Kidney glomerular epithelial cell (primary cell): ENCODE measurements at regions not wholly inside any gene's neighbourhood (a gene's known extent, or its start where the extent isn't known, plus 50 kb on each side); places are given as distances from the start of the nearest gene placed in this dataset.
"Not testable (repeated sequence)": the region's sequence is repeated elsewhere in the genome, so short reads cannot be mapped to it uniquely, and the experiment has no call there.

Source experiments
- DNase-seq: peaks from one replicate; lab custom pipeline; 2025; lab: John Stamatoyannopoulos, UW

DNA sequence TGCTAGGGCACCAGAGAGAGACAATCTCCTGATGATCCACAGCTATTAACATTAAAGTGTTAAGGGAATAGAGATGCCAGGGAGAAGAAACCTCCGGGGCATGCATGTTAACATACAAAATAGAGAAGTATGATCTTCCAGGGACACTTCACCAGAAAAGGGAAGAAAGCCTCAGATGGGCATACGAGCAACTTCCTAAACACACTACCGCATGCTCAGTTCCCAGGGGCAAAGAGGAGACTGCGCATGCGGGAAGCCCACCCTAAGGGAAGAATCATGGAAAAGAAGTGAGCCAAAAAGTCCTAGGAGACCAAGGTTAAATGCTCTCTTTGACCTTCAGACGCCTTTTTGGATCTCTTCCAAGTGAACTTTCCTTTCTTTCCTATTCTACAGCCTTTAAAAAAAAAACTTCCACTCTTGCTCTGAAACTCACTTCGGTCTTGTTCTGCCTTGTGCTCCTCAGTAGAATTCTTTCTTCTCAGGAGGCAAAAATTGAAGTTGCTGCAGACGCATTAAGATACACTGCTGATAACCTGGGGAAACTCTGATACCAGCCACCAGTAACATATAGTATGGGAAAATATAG, 1211.3 kb downstream of the REEP3 start:
- no peak for DNase-seq

DNA sequence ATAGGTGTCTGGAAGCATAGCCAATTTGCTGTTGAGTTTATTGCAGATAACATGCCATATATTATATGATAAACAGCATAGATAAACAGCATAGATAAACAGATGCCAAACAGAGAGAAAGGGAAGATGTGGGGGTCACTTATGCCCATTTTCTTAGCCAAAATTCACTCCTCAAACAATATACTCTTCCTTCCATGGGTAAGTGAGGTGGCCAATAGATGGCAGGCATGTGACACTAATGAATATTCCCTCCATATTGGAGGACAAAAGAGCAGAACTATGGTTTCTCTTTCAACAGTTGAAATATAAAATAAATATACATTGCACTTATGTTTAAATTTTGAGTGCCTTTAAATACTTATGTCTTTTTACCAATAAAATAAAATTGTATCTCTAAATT, 1212.8 kb downstream of the REEP3 start:
- DNase-seq, result peak; percentile 24

DNA sequence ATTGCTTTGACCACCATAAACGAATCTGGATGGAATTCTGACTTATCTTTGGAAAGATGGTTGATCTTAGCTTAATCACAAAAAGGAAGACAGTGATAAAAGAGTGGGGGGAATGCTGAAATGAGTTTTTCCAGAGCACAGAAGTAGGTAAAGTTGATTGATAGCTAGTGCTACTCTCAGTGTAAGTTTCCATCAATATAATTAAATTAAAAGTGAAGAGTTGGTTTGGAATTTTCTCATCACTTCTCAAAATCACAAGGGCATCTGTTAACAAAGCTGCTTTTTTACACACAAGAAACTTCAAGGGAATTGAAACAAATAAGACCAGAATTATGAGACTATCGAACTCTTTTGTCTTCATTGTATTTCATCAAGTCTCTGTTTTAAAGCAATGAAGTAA, 1217.3 kb downstream of the REEP3 start:
- no peak for DNase-seq

DNA sequence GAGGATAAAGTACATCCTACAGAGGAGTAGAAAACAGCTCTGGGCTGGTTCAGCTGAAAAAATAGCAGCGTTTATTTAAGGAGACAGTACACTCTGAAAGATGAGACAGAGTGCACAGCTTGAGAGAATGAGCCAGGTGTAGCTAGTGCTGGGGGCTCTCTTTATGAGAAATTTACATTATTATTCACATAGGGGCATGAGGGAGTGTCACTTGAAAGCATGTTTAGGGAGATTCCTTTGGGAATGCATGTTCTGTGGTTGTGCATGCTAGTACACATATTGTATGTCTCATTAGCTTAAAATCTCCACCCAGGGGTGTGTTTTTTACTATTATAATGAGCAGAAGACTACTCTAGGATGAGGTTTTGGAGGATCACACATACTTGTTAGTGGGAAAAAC, 1224.4 kb downstream of the REEP3 start:
- no peak for DNase-seq

GRCh38 chr10:64750672-64751071, 1229.5 kb downstream of the REEP3 start:
- DNase-seq, result no peak

GRCh38 chr10:64753516-64753915, 1232.3 kb downstream of the REEP3 start:
- no peak for DNase-seq

DNA sequence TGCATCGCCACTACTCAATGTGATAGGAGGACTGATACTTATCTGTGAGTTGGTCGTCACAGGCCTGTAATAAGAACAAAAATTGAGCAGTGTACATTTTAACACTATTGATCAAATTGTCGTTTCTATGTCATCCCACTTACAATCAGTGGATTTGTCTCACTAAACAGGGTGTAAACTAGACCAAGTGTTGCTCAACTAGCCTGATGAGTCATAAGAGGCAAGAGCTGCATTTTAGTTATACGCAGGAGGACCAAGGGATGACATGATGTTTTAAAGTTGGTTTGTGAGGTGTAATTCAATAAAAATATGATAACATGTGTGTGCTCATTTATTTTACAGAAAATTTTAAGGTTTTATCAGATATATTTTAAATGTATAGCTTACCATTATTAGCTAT, 1239.2 kb downstream of the REEP3 start:
- DNase-seq, result no peak

- no peak for DNase-seq
Observed at GRCh38 chr10:64762861-64763260, 1241.7 kb downstream of the REEP3 start.

- no peak for DNase-seq
Observed at GRCh38 chr10:64765498-64765897, 1244.3 kb downstream of the REEP3 start.

GRCh38 chr10:64771253-64772050, 1250.3 kb downstream of the REEP3 start:
- DNase-seq, result no peak

DNA sequence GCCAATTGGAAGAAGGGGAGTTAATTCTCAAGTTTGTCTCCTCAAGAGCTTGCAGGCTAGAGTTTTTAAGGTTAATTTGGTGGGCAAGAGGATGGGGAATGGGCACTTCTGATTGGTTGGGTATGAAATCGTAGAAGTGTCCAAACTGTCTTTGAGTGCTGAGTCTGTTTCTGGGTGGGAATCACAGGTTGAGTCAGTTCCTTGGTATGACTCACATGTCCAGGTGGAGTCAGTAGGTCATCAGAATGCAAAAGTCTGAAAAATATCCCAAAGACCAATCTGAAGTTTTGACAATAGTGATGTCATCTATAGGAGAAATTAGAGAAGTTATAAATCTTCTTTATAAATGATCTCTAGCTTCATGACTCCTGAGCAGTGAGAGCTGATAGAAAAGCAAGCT, 1252.2 kb downstream of the REEP3 start:
- no peak for DNase-seq

- DNase-seq, result not testable (repeated sequence)
Observed at GRCh38 chr10:64784451-64784850, 1263.2 kb downstream of the REEP3 start.

DNA sequence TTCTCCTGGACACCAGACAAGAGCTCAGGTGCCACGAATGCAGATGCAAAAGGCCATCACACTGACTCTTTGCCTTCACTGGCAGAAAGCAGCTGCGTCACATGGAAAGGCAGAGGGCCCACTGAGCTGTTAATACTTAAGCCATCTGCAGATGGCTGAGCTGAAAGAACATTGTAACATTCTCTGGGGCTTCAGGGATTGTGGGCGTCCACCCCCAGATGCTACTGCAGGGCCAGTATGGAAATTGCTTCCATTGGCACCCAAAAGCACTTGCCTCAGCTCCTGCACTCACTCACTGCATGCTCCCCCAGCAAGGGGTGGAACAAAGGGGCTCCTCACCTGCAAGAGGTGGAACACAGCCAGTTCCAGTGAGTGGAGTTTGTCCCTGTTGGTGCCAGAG, 1264.6 kb downstream of the REEP3 start:
- DNase-seq, result no peak

DNA sequence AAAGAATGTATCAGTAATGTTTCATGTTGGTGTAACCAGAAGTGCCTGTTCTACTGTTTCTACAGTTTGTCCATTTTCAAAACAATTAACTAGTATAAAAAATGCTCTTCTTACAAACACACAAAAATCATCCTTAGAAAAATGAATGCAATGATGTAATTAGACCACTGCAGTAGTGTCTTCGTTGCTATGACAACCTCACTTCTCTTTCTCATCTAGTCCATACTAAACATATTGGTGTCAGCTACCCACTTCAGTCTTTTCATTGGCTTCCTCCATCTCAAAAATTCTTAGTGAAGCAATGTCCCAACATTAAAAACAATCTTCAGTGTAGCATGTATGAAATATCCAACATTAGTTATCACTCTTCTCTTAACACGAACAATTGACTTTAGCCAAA, 1265.8 kb downstream of the REEP3 start:
- DNase-seq, result no peak

- no peak for DNase-seq
Observed at GRCh38 chr10:64795847-64796246, 1274.6 kb downstream of the REEP3 start.

DNA sequence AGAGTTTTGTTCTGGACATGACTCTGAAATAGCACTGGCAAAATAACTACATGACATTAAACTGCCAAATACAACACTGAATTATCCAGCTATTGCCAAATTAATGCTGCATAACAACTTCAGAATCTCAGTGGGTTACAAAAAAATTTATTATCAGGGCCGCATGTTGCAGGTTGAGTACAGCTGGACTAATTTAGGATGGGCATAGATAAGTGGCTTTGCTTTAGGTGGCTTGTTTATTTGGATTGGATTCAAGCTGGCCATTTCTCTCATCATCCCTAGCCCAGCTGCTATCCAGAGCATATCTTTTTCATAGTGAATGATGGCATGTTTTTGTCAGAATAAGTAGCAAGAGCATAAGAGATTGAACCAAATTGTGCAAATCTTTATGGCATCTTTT, 1277.1 kb downstream of the REEP3 start:
- no peak for DNase-seq

GRCh38 chr10:64808233-64808632, 1287.0 kb downstream of the REEP3 start:
- not testable (repeated sequence) for DNase-seq

GRCh38 chr10:64810046-64810445, 1288.8 kb downstream of the REEP3 start:
- DNase-seq, result peak; percentile 40

DNA sequence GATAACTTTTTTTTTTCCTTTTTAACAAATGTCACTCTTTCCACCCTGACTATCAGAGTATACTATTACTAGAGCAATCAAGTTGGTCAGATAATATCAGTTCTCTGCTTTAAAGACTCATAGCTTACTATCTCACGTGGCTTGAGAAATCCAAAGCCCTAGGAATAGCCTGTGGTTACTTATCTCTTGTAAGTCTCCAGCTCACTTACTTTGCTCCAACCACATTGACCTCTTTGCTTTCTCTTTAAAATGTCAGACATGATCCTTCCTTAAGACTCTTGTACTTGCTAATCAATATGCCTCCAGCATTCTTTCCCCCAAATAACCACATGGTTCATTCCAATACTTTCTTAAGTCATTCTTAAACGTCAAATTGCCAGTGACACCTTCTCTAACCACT, 1292.2 kb downstream of the REEP3 start:
- DNase-seq, result no peak

DNA sequence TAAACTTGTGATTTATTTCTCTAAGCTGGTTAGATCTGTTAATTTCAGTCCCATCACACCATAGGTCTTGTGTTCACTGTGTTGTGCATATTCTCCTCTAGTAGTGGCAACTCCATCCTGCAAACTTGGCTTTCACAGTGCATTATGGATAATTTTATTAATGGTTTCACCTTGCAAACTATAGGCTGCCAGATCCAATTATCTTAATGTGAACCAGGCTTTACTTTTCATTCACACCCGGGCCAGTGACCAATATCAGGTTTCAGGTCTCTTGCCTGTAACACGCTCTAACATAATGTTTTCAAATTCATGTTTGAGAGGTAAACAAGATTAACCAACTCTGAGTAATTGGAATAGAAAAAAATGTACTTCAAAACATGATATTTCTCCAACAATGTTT, 1293.0 kb downstream of the REEP3 start:
- no peak for DNase-seq

DNA sequence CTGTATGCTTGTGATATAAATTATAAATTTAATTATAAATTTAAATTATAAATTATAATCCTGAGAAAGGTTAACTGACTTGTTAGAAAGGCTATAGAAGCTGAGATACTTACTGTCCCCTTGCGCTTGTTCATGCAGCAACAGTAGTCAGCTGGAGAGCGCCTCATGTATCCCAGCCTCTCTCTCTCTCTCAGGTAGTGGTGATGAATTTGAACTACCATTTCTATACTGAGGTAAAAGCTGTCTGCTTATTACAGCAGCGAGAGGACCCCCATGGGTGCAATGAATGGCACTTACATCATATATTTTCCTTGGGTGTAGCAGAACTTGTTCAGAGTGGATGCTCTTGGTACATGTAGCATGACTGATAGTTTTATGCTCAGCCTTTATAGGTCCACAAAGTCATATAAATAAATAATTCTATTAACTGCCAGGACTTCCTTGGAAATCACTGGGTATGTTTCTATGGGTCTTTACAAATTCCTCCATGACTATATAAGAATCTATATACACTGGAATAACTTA, 1308.7 kb downstream of the REEP3 start:
- no peak for DNase-seq

- no peak for DNase-seq
Observed at GRCh38 chr10:64830869-64831268, 1309.7 kb downstream of the REEP3 start.

DNA sequence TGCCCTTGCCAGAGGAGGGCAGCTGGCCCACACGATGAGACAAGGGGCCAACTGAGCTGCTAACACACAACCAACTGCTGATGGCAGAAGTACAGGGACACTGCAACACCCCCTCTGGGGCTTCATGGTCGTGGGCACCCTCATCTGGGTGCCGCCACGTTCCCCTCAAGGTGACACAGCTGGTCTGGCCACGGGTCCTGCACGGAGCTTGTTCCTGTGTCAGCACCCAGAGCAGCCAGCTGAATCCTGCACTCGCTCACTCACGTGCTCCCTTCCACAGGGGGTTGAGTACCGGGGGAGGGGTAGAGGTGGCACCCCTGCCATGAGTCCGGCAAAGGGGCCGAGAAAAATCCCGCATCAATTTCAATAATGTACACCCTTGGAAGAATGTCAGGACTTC, 1319.1 kb downstream of the REEP3 start:
- DNase-seq, result no peak

- no peak for DNase-seq
Observed at GRCh38 chr10:64846700-64847099, 1325.5 kb downstream of the REEP3 start.
